K562 (cell line): ENCODE measurements at regions not wholly inside any gene's neighbourhood (a gene's known extent, or its start where the extent isn't known, plus 50 kb on each side); places are given as distances from the start of the nearest gene placed in this dataset.
A peak's percentile ranks its signal among the peaks of the same experiment; 100 is the strongest.

Experiments
- ATF7 ChIP-seq: fragments of 450-650 bp; IDR thresholded peaks from 2 replicates; pipeline ENCODE4 v1.7.1; 2014; ENCODE audit warnings: mild to moderate bottlenecking, moderate library complexity
- FOSL1 ChIP-seq: fragments of 200-800 bp; sonication (Bioruptor generic); conservative IDR thresholded peaks from 2 replicates; pipeline ENCODE4 v1.6.1; 2016; ENCODE audit warnings: missing genetic modification characterization, missing compliant biosample characterization
- FUS ChIP-seq: fragments of 200-400 bp; formaldehyde crosslinking; optimal IDR thresholded peaks from 2 replicates; pipeline ENCODE3; 2017; ENCODE audit warnings: low read depth, low read length
- MGA ChIP-seq: fragments of 450-650 bp; IDR thresholded peaks from 2 replicates; pipeline ENCODE4 v1.6.1; 2016; ENCODE audit warnings: mild to moderate bottlenecking, moderate library complexity
- NCOA2 ChIP-seq, 2 experiments: fragments of 450-650 bp; IDR thresholded peaks; 2 replicates each; pipeline ENCODE4 v1.6.1; 2018; ENCODE audit warnings: mild to moderate bottlenecking in 2 of 2, moderate library complexity in 1 of 2; ENCODE audit not compliant: partially characterized antibody in 2 of 2
- STAG1 ChIP-seq: sonication (generic); formaldehyde crosslinking; IDR thresholded peaks from 2 replicates; pipeline ENCODE4 v1.5.0; 2020; ENCODE audit warnings: missing genetic modification reagents, borderline replicate concordance
- TBP ChIP-seq: optimal IDR thresholded peaks from 2 replicates; pipeline ENCODE3; 2011; ENCODE audit warnings: low read depth, low read length, improper control_type of control experiment
- ZMIZ1 ChIP-seq, 2 experiments: fragments of 150-350 bp in 1 of 2; IDR thresholded peaks; 2 replicates each; pipeline ENCODE4 v1.6.1; 2012 to 2016; ENCODE audit warnings: low read depth in 2 of 2, low read length in 2 of 2, mild to moderate bottlenecking in 1 of 2, moderate library complexity in 1 of 2
- TF ChIP-seq, protein P1 (sequence below): IDR thresholded peaks from 2 replicates; pipeline ENCODE4 v1.6.1; 2012; ENCODE audit warnings: low read depth, low read length, improper control_type of control experiment, borderline replicate concordance

DNA sequence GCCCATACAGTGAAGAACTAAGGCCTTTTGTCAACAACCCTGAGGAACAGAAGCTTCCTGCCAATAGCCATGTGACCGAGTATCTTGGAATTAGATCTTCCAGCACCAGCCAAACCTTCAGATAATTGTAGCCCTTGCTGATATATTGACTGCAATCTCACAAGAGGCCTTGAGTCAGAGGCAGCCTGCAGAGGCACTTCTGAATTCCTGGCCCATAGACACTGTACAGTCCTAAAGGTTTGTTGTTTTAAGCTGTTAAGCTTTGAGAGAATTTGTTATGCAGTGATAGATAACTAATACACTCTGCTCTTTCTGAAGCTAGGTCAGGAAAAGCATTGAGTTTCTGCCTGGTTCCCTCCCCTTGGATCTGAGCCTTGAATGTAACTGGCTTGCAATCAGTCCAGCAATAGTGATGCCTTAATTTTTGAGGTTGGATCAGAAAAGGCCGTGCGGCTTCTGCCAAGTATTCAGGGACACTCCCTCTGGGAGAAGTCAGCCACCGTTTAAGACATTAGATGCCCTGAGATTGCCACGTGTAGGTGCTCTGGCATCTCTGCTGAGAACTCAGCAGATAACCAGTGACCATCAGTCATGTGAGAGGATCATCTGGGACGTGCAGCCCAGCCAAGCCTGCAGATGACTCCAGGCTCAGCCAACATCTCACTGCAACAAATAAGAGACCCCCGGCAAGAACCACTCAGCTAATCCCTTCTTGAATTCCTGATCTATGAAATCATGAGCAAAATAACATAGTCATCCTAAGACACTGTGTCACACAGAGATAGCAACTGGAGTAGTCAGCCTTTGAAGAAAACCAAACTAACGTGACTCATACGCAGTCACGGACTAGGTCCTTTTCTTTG, 126.8 kb upstream of the STC2 start (continued):
- TF ChIP-seq FUS: no peak
- TF ChIP-seq ZMIZ1 (IDR thresholded peaks at IDR 0.05; ENCODE audit: low read depth in 2 of 2, low read length in 2 of 2): peak in 1 of 2 experiments; percentile 59; a peak in 1 of 4 replicates
- TF ChIP-seq, protein P1, sequence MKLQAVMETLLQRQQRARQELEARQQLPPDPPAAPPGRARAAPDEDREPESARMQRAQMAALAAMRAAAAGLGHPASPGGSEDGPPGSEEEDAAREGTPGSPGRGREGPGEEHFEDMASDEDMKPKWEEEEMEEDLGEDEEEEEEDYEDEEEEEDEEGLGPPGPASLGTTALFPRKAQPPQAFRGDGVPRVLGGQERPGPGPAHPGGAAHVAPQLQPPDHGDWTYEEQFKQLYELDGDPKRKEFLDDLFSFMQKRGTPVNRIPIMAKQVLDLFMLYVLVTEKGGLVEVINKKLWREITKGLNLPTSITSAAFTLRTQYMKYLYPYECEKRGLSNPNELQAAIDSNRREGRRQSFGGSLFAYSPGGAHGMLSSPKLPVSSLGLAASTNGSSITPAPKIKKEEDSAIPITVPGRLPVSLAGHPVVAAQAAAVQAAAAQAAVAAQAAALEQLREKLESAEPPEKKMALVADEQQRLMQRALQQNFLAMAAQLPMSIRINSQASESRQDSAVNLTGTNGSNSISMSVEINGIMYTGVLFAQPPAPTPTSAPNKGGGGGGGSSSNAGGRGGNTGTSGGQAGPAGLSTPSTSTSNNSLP: no peak; the same call in 1 of the 2 replicates
- no peak for TF ChIP-seq TBP
- TF ChIP-seq ATF7: peak; percentile 94
- TF ChIP-seq MGA: no peak; the same call in 1 of the 2 replicates
- TF ChIP-seq FOSL1 (tag): peak; percentile 99
- TF ChIP-seq STAG1 (CRISPR knock-in tag): no peak
- TF ChIP-seq NCOA2 (IDR thresholded peaks at IDR 0.05; ENCODE audit: partially characterized antibody in 2 of 2): no peak
